GM21526 (cell line): ENCODE measurements at regions not wholly inside any gene's neighbourhood (a gene's known extent, or its start where the extent isn't known, plus 50 kb on each side); places are given as distances from the start of the nearest gene placed in this dataset.

Source experiments
- ATAC-seq: cut with Tn5 transposase; IDR thresholded peaks from one replicate; pipeline ENCODE4 v1.9.1; 2021; ENCODE audit warnings: moderate library complexity; ENCODE audit not compliant: unreplicated experiment, low FRiP score

- no peak for ATAC-seq
These were observed 208.4 kb downstream of the MYLK4 start for GRCh38 chr6:2542101-2542857.

DNA sequence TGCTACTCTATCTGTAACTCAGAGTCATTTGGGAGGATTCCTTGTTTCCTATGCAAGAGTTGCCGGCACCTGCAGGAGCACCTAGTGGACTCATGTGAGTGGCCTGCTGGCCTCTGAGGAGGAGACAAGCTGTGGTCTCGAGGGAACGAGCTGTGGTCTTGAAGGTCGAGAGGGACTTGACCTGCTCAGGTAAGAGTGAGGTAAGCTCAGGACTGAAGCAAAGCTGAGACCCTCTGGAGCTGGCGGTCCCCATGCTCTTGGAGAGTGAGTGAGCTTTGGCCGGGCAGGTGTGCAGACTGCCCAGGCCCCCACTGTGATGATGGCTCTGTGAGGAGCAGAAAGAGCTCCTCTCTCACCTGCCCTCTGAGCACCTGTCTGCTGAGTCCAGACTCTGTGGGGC lies 214.3 kb downstream of the MYLK4 start:
- ATAC-seq, result no peak

- ATAC-seq, result no peak
These were observed 215.2 kb downstream of the MYLK4 start for GRCh38 chr6:2535506-2535905.

GRCh38 chr6:2534406-2535042 lies 216.2 kb downstream of the MYLK4 start:
- ATAC-seq, result no peak

DNA sequence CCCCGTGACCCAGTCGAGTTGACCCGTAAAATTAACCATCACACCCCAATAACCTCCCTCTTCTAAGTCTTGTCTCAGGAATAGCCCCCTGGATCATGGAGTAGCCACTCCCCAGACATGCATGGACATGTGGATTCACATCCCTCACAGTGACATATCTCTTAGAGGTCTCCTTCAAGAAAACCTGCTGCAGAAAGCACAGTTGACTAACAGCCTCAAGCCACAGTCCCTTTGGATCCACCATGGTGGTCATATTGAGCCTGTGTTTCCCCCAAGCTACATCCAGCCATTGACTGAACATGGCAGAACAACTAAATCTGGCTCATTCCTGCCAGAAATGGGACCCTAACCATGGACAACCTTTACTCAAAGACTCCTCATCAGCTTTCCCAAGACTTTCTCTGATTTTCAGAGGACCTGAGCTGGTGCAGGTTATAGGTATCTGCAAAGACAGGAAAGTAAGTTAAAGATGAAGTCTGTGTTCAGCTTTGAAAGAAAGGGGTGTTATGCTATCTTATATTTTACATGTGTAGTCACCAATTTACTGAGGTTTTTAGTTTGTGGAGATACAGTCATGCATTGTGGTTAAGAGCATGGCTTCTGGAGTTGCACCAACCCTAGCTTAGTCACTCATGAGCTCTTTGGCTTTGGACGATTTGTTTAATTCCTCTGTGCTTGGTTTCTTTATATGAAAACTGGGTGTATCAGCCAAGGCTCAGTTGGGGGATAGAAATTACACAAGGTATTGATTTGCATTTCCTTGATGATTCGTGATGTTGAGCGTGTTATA lies 219.1 kb downstream of the MYLK4 start:
- no peak for ATAC-seq

GRCh38 chr6:2529211-2529719 lies 221.5 kb downstream of the MYLK4 start:
- ATAC-seq, result no peak

- ATAC-seq, result no peak
These were observed 222.6 kb downstream of the MYLK4 start for GRCh38 chr6:2528156-2528555.

GRCh38 chr6:2526766-2527165 lies 224.0 kb downstream of the MYLK4 start:
- ATAC-seq, result no peak

DNA sequence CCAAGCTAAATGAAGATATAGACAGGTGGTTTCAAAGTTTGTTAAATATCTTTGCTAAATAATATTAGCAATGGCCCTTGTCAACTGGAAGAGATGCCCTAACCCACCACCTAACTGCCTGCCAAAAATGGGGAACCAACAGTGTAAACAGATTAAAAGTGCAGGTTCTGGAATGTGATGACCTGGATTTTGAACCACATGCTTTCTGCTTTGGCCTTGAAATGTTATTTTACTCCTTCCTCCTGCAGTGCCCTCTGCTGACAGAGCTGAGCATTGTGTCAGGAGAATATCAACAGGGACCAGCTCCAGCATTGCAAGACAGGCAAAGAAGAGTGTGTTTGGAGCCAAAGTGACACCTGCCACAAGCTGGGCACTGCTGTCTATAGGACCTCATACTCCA lies 226.6 kb downstream of the MYLK4 start:
- no peak for ATAC-seq

DNA sequence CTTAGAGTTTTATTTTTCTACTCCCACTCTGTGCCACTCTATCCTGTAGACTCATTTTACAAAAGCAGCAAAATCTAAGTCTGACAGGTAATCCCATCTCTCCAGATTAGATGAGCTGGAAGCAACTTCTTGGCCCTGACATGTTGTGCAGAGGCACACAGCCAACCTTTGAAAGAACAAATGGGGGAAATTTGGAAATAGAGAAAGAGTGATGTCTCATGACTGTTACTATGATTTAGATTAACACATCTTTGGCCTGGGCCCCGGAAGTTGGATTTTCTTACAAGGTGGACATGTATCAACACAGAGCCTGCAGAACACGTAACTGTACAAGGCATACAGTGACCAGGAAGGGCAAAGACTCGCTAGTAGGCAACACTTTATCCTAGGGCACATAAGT lies 227.7 kb downstream of the MYLK4 start:
- no peak for ATAC-seq

GRCh38 chr6:2522521-2522920 lies 228.2 kb downstream of the MYLK4 start:
- ATAC-seq, result no peak

DNA sequence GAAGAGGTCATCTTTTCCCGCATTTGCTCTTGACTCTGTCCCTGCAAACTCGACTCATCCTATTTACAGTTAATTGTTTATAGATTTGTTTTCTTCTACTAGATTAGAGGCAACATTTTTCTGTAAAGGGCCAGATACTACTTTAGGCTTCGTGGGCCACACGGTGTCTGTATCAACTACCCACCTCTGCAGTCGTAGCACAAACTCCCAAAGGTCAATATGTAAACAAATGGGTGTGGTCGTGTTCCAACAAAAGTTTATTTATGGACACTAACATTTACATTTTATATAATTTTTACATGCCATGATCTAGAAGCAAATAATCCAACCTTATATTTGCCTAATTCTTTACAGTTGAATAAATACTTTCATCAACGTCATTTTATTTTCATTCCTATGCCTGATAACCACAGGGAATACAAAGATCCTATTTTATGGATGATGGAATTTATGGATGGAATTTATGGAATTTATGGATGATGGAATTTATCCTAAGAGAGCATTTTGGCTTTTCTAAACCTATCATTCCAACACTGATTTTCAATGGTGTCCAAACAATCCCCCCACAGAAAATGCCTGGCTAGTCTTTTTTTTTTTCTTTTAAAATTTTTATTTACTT lies 232.8 kb downstream of the MYLK4 start:
- ATAC-seq, result no peak

DNA sequence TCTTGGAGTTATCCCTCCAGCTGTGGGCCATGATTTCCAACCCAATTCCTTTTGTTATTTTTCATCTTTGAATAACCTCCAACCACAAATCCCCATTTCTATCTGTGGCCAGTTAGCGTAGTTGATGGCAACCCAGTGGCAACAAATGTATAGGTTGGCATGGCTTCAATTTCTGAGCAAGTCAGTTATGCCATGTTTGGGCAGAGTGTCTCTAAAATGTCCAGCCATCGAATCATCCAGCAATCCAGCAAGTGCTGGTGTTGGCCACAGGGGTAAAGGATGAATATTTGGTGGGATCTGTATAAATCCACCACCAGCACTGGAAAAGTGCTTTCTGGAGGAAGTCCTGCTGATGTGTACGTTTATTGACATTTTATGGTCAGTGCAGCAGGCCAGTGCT lies 233.3 kb downstream of the MYLK4 start:
- no peak for ATAC-seq

- no peak for ATAC-seq
These were observed 234.7 kb downstream of the MYLK4 start for GRCh38 chr6:2516059-2516458.

DNA sequence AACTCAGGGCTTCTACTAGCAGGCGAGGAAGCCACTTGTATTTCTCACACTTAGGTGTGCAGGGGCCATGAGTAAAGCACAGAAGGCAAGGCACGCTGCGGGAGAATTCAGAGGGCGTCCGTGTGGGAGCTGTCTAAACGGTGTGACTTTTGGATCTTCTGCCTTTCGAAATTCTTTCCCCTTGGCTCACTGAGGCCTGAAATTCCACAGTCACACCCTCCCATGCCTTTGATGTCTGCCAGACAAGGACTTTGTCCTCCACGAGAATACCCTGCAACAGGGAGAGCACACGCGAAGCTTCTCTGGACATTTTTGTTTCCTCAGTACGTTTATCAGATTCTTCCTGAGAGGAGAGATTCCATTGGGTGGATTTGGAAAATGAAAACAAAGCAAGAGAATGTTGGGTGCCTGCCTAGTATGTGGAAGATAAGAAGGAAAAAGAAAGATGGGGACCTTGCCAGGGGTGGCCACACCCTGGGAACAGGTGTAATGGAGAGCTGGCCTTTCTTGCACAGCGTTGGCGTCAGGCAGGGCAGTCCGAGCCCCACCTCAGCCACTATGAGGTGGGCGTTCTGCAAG lies 235.7 kb downstream of the MYLK4 start:
- no peak for ATAC-seq

DNA sequence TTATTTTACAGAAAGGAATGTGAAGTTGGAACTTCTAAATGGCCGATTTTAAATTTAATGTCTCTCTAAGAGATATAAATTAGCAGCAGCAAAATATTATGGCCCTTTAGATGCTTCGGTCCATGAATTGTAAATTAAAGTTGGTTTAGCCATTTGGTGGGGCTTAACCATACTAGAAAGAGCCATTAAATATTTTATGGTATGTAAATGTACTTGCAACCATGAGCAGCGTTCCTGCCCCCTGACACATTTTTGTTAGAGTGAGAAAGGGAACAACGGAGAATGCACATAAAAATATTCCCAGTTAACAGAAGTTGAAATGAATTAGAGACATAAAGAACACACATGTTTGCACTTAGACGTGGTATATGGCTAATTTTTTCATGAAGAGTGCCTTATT lies 237.9 kb downstream of the MYLK4 start:
- no peak for ATAC-seq

- ATAC-seq, result no peak
These were observed 240.4 kb downstream of the MYLK4 start for GRCh38 chr6:2510316-2510715.

DNA sequence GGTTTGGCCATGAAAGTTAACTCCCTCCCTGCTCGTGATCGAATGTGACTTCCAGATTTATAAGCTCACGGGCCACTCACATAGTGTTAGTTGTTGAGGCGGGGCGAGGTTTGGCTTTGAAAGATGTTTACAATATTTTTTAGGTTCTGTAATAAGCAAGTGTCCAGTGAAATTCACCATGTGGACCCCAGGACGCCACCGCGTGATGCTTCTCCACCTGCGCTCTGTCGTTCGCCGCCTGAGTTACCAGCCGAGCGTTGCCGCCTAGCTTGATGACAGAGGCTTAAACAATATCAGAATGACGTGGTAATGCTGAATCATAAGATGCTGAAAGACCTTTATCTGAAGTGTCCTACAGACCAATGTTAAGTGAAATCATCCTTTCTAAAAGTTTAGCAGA lies 241.0 kb downstream of the MYLK4 start:
- ATAC-seq, result no peak

GRCh38 chr6:2508071-2508470 lies 242.7 kb downstream of the MYLK4 start:
- ATAC-seq, result no peak

GRCh38 chr6:2507521-2508037 lies 243.1 kb downstream of the MYLK4 start:
- ATAC-seq, result no peak
